Heart left ventricle (tissue), 16 donors: ENCODE measurements at regions not wholly inside any gene's neighbourhood (a gene's known extent, or its start where the extent isn't known, plus 50 kb on each side); places are given as distances from the start of the nearest gene placed in this dataset.

Experiments used
- ATAC-seq, 4 donors: fragments of 200-7000 bp; cut with Tn5 transposase; one replicate each; pipeline ENCODE4 v1.9.1; 2020 to 2022; ENCODE audit warnings: moderate library complexity in 4 of 4, mild to moderate bottlenecking in 3 of 4, moderate number of reproducible peaks in 1 of 4
- DNase-seq, 5 donors: peaks; one replicate each; pipeline ENCODE4 v3.0.0-alpha.2; 2020
- H3K27ac ChIP-seq, 12 donors: fragments of 200-600 bp; sonication (generic) in 4 of 12; one replicate each; pipeline versions ENCODE4 v1.5.0 to v1.8.0; 2016 to 2022; ENCODE audit warnings: mild to moderate bottlenecking in 2 of 12
- H3K27me3 ChIP-seq, 9 donors: fragments of 200-600 bp; sonication (generic) in 2 of 9; one replicate each; pipeline versions ENCODE4 v1.5.1 to v1.8.0; 2016 to 2022; ENCODE audit warnings: mild to moderate bottlenecking in 3 of 9
- H3K36me3 ChIP-seq, 9 donors: fragments of 200-600 bp; sonication (generic) in 2 of 9; one replicate each; pipeline versions ENCODE4 v1.5.0 to v1.8.0; 2018 to 2022; ENCODE audit warnings: mild to moderate bottlenecking in 2 of 9
- H3K4me1 ChIP-seq, 12 donors: fragments of 200-600 bp; sonication (generic) in 4 of 12; one replicate each; pipeline versions ENCODE4 v1.5.0 to v1.8.0; 2016 to 2022; ENCODE audit warnings: mild to moderate bottlenecking in 3 of 12
- H3K4me3 ChIP-seq, 12 donors: fragments of 200-600 bp; sonication (generic) in 4 of 12; one replicate each; pipeline versions ENCODE4 v1.5.0 to v1.8.0; 2017 to 2022; ENCODE audit warnings: mild to moderate bottlenecking in 9 of 12, moderate library complexity in 4 of 12
- H3K9me3 ChIP-seq, 12 donors: fragments of 200-600 bp; sonication (generic) in 4 of 12; one replicate each; pipeline versions ENCODE4 v1.5.0 to v1.8.0; 2016 to 2022; ENCODE audit warnings: mild to moderate bottlenecking in 1 of 12
- CTCF ChIP-seq, 12 donors: fragments of 200-600 bp; sonication (generic) in 4 of 12; IDR thresholded peaks; one replicate each; pipeline versions ENCODE4 v1.5.0 to v1.8.0; 2018 to 2022; ENCODE audit warnings: antibody characterized with exemption in 12 of 12, mild to moderate bottlenecking in 5 of 12
- POLR2A ChIP-seq, 2 donors: fragments of 450-650 bp; IDR thresholded peaks; one replicate each; pipeline ENCODE4 v1.6.1; 2017; ENCODE audit warnings: antibody characterized with exemption in 2 of 2, mild to moderate bottlenecking in 2 of 2, moderate library complexity in 2 of 2
- WGBS, 4 donors: extraction: QIAGEN DNeasy Blood & Tissue Kit in 2 of 4; methylation state at CpG; one replicate each; pipeline versions ENCODE4 v1.1.5 to v1.1.7; 2013 to 2018; 5-methylcytosine and 5-hydroxymethylcytosine counted together
- intact Hi-C, 10 donors: fragments of 100-400 bp; cut with DNase I; formaldehyde crosslinking; loops; one replicate each; pipeline versions ENCODE4 v1.11.1 to v1.14.2; 2022
- donor health status: ischemic (EF 13 %, LVEDD 7.1; RV severe dilation, severe dysfunction).
- donor health status: healthy with polysubstance abuse.
- donor health status: DM: no; HTN: yes; CAD: no.
- donor health status: DM: no; HTN: no; CAD: no.
- donor health status: ischemic (EF 25% LVEDD 6.9; RV normal size, moderate dysfunction).
- donor health status: ischemic (EF 25% LVEDD 5.7; RV mildly dilated, moderate dysfunction).
- donor health status: healthy.
- donor health status: DM: yes; HTN: yes; CAD: no.
- donor health status: ischemic (EF 35%, LVEDD 5.7; RV mildly dilated, moderate dysfunction).
- donor health status: nonischemic (EF 11% LVEDD 7.7; RV severe dilation, severe dysfunction).
- donor health status: DM: yes; HTN: yes; CAD: no.
- donor health status: PGD.
- donor health status: ischemic (EF 29% LVEDD 5.4; RV normal size, mild dysfunction).
- donor health status: nonischemic (EF 23%, LVEDD 6.1; RV moderate dilation, normal function).

GRCh38 chr9:1128046-1128445 is 77.9 kb downstream of the DMRT2 start:
- no peak overlapping the region for H3K4me3 ChIP-seq
- H3K27me3 ChIP-seq: peaks cover 0 to 6% (median 0%) of the 10 kb centered on the region in 9 donors
- ATAC-seq (no peak), DNase-seq (no peak)
- peaks cover 0 to 8% (median 0%) of the 10 kb centered on the region in 12 donors for H3K9me3 ChIP-seq
- H3K36me3 ChIP-seq: no peaks in the 10 kb centered on the region
- WGBS, 4 donors: 82 to 90% (median 86%) methylated on average over 1 of the region's 1 CpG
- no peaks in the 10 kb centered on the region for H3K4me1 ChIP-seq
- TF ChIP-seq POLR2A (IDR thresholded peaks at IDR 0.05): no peak
- no peak for TF ChIP-seq CTCF (IDR thresholded peaks at IDR 0.05)
- intact Hi-C loops: no loop called here
- no peak overlapping the region for H3K27ac ChIP-seq

- Histone ChIP-seq H3K27me3 (no peaks in the 10 kb centered on the region), H3K9me3 (peaks cover 0 to 13% (median 0%) of the 10 kb centered on the region in 12 donors), H3K4me3 (no peak overlapping the region), H3K4me1 (no peaks in the 10 kb centered on the region), H3K36me3 (no peaks in the 10 kb centered on the region), H3K27ac (no peak overlapping the region)
- TF ChIP-seq POLR2A (IDR thresholded peaks at IDR 0.05) (no peak), CTCF (IDR thresholded peaks at IDR 0.05) (no peak)
- no peak for DNase-seq
- ATAC-seq: no peak
- intact Hi-C loops: no loop called here
- 11 to 16% (median 12%) methylated on average over 4 of the region's 4 CpGs for WGBS, 4 donors
These were observed 79.2 kb downstream of the DMRT2 start for GRCh38 chr9:1129382-1129781.

- H3K27me3 ChIP-seq: no peaks in the 10 kb centered on the region
- H3K4me3 ChIP-seq: no peak overlapping the region
- intact Hi-C loops: no loop called here
- ATAC-seq: no peak
- no peaks in the 10 kb centered on the region for H3K36me3 ChIP-seq
- no peak for DNase-seq
- WGBS, 4 donors: 86 to 94% (median 87%) methylated on average over 2 of the region's 2 CpGs
- no peaks in the 10 kb centered on the region for H3K4me1 ChIP-seq
- TF ChIP-seq CTCF (IDR thresholded peaks at IDR 0.05): no peak
- TF ChIP-seq POLR2A (IDR thresholded peaks at IDR 0.05): no peak
- H3K27ac ChIP-seq: no peak overlapping the region
- H3K9me3 ChIP-seq: peaks cover 0 to 34% (median 11%) of the 10 kb centered on the region in 12 donors
These were observed 89.9 kb downstream of the DMRT2 start for GRCh38 chr9:1140057-1140456.

DNA sequence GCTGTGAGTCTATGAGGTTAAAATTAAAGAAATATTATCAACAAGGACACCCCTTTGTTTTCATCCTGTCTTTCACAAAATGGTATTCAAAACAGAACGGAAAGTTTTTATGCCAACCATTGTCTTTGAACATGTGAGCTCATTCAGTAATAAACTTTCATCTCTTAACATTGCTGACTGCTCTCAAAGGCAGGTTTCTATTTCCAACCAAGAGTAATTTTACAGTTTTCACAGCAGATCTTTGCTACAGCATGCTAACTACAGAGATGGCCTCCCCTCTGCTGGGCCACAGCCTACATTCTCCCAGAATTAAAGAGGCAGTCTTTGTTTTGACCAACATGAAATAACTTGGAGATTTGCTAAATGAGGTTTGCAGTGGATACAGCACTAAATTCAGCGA is 101.5 kb downstream of the DMRT2 start:
- Histone ChIP-seq H3K4me1 (no peaks in the 10 kb centered on the region), H3K27me3 (no peaks in the 10 kb centered on the region), H3K9me3 (peaks cover 0 to 4% (median 0%) of the 10 kb centered on the region in 12 donors), H3K4me3 (no peak overlapping the region), H3K27ac (no peak overlapping the region), H3K36me3 (no peaks in the 10 kb centered on the region)
- ATAC-seq (no peak), DNase-seq (no peak)
- TF ChIP-seq POLR2A (IDR thresholded peaks at IDR 0.05): no peak
- TF ChIP-seq CTCF (IDR thresholded peaks at IDR 0.05): no peak
- intact Hi-C loops: no loop called here
- 66 to 76% (median 71%) methylated on average over 2 of the region's 2 CpGs for WGBS, 4 donors
